Neural progenitor cell (in vitro differentiated cells): ENCODE measurements at regions not wholly inside any gene's neighbourhood (a gene's known extent, or its start where the extent isn't known, plus 50 kb on each side); places are given as distances from the start of the nearest gene placed in this dataset.

Source experiments
- DNase-seq: peaks from one replicate; pipeline ENCODE4 v3.0.0-alpha.2; 2016; ENCODE audit warnings: low spot score
- H2AFZ ChIP-seq: fragments of 200-600 bp; sonication (generic); replicated peaks from 2 replicates; pipeline ENCODE4 v1.6.1; 2016; ENCODE audit warnings: antibody characterized with exemption
- H3F3A ChIP-seq: fragments of 200-600 bp; sonication (generic); 2 replicates; pipeline ENCODE4 v1.6.1; 2016; ENCODE audit warnings: antibody characterized with exemption, low read depth
- H3K27ac ChIP-seq: fragments of 200-600 bp; sonication (generic); 2 replicates; pipeline ENCODE4 v1.5.1; 2016; ENCODE audit warnings: mild to moderate bottlenecking
- H3K27me3 ChIP-seq: fragments of 200-600 bp; sonication (generic); 2 replicates; pipeline ENCODE4 v1.6.1; 2016; ENCODE audit warnings: mild to moderate bottlenecking, moderate library complexity
- H3K36me3 ChIP-seq: fragments of 200-600 bp; sonication (generic); 2 replicates; pipeline ENCODE4 v1.5.1; 2016
- H3K4me1 ChIP-seq: fragments of 200-600 bp; sonication (generic); 2 replicates; pipeline ENCODE4 v1.6.1; 2016; ENCODE audit warnings: mixed run types
- H3K4me2 ChIP-seq: fragments of 200-600 bp; sonication (generic); 2 replicates; pipeline ENCODE4 v1.6.1; 2016
- H3K4me3 ChIP-seq: fragments of 200-600 bp; sonication (generic); 2 replicates; pipeline ENCODE4 v1.5.1; 2016
- H3K79me2 ChIP-seq: fragments of 200-600 bp; sonication (generic); 2 replicates; pipeline ENCODE4 v1.6.1; 2016; ENCODE audit warnings: low read depth
- H3K9ac ChIP-seq: fragments of 200-600 bp; sonication (generic); 2 replicates; pipeline ENCODE4 v1.6.1; 2016
- H3K9me3 ChIP-seq: fragments of 200-600 bp; sonication (generic); 2 replicates; pipeline ENCODE4 v1.5.1; 2016; ENCODE audit warnings: low read depth
- H4K20me1 ChIP-seq: fragments of 200-600 bp; sonication (generic); 2 replicates; pipeline ENCODE4 v1.6.1; 2016; ENCODE audit warnings: low read depth
- H3K27ac Mint-ChIP-seq: 3 replicates; pipeline ENCODE4 v1.8.0; 2021; ENCODE audit warnings: mixed read lengths
- H3K27me3 Mint-ChIP-seq: 2 replicates; pipeline ENCODE4 v1.8.0; 2022; ENCODE audit warnings: low read depth, mild to moderate bottlenecking, inconsistent platforms, moderate library complexity, mixed read lengths; ENCODE audit not compliant: insufficient read depth
- H3K36me3 Mint-ChIP-seq: 3 replicates; pipeline ENCODE4 v1.8.0; 2021; ENCODE audit warnings: mixed read lengths
- H3K4me1 Mint-ChIP-seq: 3 replicates; pipeline ENCODE4 v1.8.0; 2021; ENCODE audit warnings: mixed read lengths
- H3K4me3 Mint-ChIP-seq: 3 replicates; pipeline ENCODE4 v1.8.0; 2021; ENCODE audit warnings: mild to moderate bottlenecking, moderate library complexity, mixed read lengths
- H3K9me3 Mint-ChIP-seq: 3 replicates; pipeline ENCODE4 v1.8.0; 2020; ENCODE audit warnings: mixed read lengths
- EZH2 ChIP-seq: fragments of 200-600 bp; sonication (generic); IDR thresholded peaks from 2 replicates; pipeline ENCODE4 v1.6.1; 2017; ENCODE audit warnings: antibody characterized with exemption, mild to moderate bottlenecking, moderate library complexity
- EZH2phosphoT487 ChIP-seq: fragments of 200-600 bp; sonication (generic); IDR thresholded peaks from 2 replicates; pipeline ENCODE4 v1.6.1; 2017; ENCODE audit warnings: antibody characterized with exemption
- TF ChIP-seq, protein P1 (sequence below): fragments of 200-600 bp; sonication (generic); IDR thresholded peaks from 2 replicates; pipeline ENCODE4 v1.5.1; 2017; ENCODE audit warnings: antibody characterized with exemption, mild to moderate bottlenecking

DNA sequence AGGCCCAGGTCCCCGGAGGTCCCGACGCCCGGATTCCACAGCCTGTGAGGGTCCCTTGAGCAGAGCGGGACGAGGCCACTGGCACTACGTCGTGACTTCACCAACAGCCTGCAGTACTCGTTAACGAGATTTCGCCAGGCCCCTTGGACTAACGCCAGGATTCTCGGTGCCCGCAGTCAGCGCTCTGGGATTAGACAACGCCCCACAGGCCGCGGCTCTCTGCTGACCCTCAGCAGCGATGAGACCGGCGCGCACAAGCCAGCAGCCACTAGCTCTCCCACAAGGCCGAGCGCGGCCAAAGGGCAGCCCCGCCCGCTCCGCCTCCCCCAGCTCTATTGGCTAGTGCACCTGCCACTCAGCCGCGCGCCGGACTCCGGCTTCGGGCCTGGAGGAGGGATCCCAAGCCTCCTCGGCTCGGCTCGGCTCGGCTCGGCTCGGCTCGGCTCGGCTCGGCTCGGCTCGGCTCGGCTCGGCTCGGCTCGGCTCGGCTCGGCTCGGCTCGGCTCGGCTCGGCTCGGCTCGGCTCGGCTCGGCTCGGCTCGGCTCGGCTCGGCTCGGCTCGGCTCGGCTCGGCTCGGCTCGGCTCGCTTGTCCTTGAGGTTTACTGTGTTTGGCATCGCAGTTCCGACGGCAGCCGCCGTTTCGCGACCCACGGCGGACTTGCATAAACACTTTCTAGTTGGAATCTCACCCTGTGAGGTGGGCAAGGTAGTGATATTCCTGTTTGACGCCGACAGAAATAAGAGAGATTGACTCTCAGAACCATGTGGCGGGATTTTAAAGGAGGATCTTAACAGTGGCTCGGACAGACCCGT is 231.7 kb upstream of the SERP2 start:
- Histone ChIP-seq H4K20me1 (no peaks in the 10 kb centered on the region), H3K27me3 (no peaks in the 10 kb centered on the region), H2AFZ (peak overlapping the region; percentile 93), H3K27ac (peak overlapping the region; percentile 90), H3K4me1 (peaks cover 21% of the 10 kb centered on the region), H3K4me3 (peak overlapping the region; percentile 51), H3K4me2 (peak overlapping the region; percentile 83), H3K9ac (peak overlapping the region; percentile 66), H3K36me3 (no peaks in the 10 kb centered on the region), H3F3A (peaks cover 14% of the 10 kb centered on the region), H3K79me2 (no peaks in the 10 kb centered on the region), H3K9me3 (no peaks in the 10 kb centered on the region)
- Mint-ChIP-seq H3K36me3 (no peaks in the 10 kb centered on the region), H3K9me3 (no peaks in the 10 kb centered on the region), H3K27ac (peak overlapping the region; percentile 96), H3K4me3 (peak overlapping the region; percentile 89), H3K4me1 (peaks cover 36% of the 10 kb centered on the region), H3K27me3 (no peaks in the 10 kb centered on the region)
- peak; percentile 98 for DNase-seq
- TF ChIP-seq, protein P1, sequence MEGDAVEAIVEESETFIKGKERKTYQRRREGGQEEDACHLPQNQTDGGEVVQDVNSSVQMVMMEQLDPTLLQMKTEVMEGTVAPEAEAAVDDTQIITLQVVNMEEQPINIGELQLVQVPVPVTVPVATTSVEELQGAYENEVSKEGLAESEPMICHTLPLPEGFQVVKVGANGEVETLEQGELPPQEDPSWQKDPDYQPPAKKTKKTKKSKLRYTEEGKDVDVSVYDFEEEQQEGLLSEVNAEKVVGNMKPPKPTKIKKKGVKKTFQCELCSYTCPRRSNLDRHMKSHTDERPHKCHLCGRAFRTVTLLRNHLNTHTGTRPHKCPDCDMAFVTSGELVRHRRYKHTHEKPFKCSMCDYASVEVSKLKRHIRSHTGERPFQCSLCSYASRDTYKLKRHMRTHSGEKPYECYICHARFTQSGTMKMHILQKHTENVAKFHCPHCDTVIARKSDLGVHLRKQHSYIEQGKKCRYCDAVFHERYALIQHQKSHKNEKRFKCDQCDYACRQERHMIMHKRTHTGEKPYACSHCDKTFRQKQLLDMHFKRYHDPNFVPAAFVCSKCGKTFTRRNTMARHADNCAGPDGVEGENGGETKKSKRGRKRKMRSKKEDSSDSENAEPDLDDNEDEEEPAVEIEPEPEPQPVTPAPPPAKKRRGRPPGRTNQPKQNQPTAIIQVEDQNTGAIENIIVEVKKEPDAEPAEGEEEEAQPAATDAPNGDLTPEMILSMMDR: no peak
- no peak for TF ChIP-seq EZH2phosphoT487
- TF ChIP-seq EZH2: no peak

DNA sequence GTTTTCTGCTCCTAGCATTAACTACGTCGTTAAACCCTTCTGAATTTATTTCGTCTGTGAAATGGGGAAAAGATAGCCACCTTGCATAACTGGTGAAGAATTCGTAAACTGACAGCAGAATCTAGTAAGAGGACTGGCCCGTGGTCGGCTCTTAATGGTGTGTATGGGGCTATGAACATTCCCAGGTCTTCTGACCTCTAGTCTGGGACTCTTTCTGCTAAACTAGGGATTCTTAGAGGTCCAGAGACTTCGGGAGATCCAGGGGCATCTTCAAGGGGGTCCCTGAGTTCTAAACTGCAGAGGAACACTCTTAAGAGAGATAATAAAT is 231.1 kb upstream of the SERP2 start:
- no peaks in the 10 kb centered on the region for H3K9me3 Mint-ChIP-seq
- peak overlapping the region; percentile 51 for H3K4me3 ChIP-seq
- H3K27ac ChIP-seq: no peak overlapping the region
- H3K4me2 ChIP-seq: peak overlapping the region; percentile 79
- H3K4me1 ChIP-seq: peaks cover 21% of the 10 kb centered on the region
- no peak for TF ChIP-seq EZH2phosphoT487
- no peak for TF ChIP-seq EZH2
- TF ChIP-seq, protein P1: no peak
- H3K36me3 ChIP-seq: no peaks in the 10 kb centered on the region
- peaks cover 39% of the 10 kb centered on the region for H3K4me1 Mint-ChIP-seq
- H4K20me1 ChIP-seq: no peaks in the 10 kb centered on the region
- H3K27ac Mint-ChIP-seq: peak overlapping the region; percentile 67
- H3K27me3 ChIP-seq: no peaks in the 10 kb centered on the region
- no peaks in the 10 kb centered on the region for H3K27me3 Mint-ChIP-seq
- peak overlapping the region; percentile 93 for H2AFZ ChIP-seq
- no peaks in the 10 kb centered on the region for H3K9me3 ChIP-seq
- no peaks in the 10 kb centered on the region for H3K79me2 ChIP-seq
- no peaks in the 10 kb centered on the region for H3K36me3 Mint-ChIP-seq
- peak overlapping the region; percentile 89 for H3K4me3 Mint-ChIP-seq
- H3K9ac ChIP-seq: peak overlapping the region; percentile 66
- DNase-seq: no peak
- peaks cover 14% of the 10 kb centered on the region for H3F3A ChIP-seq

DNA sequence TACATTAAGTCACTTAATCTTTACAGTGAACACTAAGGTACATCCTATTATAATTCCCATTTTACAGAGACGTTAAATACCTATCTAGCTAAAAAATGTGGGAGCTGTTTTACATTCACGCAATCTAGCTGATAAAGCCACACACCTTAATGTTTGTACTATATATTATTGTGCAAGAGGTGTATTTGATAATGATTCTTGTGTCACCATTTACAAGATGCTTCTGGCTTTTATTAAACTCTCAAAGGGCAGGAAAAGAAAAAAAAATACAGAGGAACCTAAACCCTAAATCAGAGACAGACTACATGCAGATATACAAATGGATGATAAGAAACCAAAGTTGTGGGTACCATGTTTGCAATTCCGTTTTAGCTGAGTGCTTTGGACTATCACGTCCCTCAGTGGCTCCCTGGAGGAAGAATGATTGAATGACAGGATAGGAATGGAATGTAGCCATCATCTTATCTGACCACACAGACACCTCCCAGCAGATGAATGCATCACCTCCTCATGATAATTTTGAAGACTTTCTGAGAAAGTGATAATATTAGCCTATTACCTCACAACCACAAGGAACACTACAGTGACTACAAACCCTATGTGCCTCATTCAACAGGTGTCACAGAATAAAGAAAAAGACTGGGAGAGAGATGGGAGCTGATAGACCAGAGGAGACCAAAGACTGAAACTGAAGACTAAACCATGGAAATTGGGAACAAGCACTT is 230.5 kb upstream of the SERP2 start:
- no peaks in the 10 kb centered on the region for H3K27me3 ChIP-seq
- peaks cover 45% of the 10 kb centered on the region for H3K4me1 Mint-ChIP-seq
- no peak overlapping the region for H2AFZ ChIP-seq
- peak overlapping the region; percentile 79 for H3K4me2 ChIP-seq
- H3F3A ChIP-seq: peaks cover 14% of the 10 kb centered on the region
- no peaks in the 10 kb centered on the region for H3K79me2 ChIP-seq
- H4K20me1 ChIP-seq: no peaks in the 10 kb centered on the region
- no peak overlapping the region for H3K9ac ChIP-seq
- no peaks in the 10 kb centered on the region for H3K36me3 ChIP-seq
- H3K4me1 ChIP-seq: peaks cover 21% of the 10 kb centered on the region
- H3K36me3 Mint-ChIP-seq: no peaks in the 10 kb centered on the region
- no peaks in the 10 kb centered on the region for H3K9me3 ChIP-seq
- H3K27me3 Mint-ChIP-seq: no peaks in the 10 kb centered on the region
- H3K4me3 ChIP-seq: peak overlapping the region; percentile 51
- no peaks in the 10 kb centered on the region for H3K9me3 Mint-ChIP-seq
- H3K27ac Mint-ChIP-seq: no peak overlapping the region
- no peak for DNase-seq
- TF ChIP-seq EZH2 (no peak), EZH2phosphoT487 (no peak)
- TF ChIP-seq, protein P1: no peak
- H3K4me3 Mint-ChIP-seq: peak overlapping the region; percentile 89
- H3K27ac ChIP-seq: no peak overlapping the region
